ENCODE measurements at regions not wholly inside any gene's neighbourhood (a gene's known extent, or its start where the extent isn't known, plus 50 kb on each side); places are given as distances from the start of the nearest gene placed in this dataset.

DNA sequence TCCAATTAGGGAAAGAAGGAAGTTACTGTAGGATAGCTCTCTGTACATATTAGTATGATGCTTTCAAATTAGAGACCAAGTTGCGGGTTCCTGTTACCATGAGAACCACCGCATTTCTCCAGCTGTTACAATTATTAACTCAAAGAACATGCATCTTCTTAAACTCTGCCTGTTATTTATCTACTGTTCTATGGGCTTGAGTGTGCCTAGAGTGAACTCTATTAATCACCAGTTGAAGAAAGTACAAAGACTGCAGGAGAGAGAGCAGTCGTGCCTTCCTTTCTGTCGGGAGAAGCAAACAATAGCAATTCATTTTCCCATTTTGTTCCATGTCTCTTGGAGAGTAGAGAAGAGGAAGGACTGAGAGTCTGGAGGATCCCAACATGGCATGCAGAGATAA, 1071.2 kb downstream of the TYW1 start:
- H3K4me2 ChIP-seq (ENCODE audit: low read length): no peak overlapping the region
- ChIA-PET CTCF (no interaction called here), POLR2A (ENCODE audit: unreplicated experiment) (no interaction called here)
- no peak overlapping the region for H3K4me3 ChIP-seq (ENCODE audit: low read length)
- no peaks in the 10 kb centered on the region for H4K20me1 ChIP-seq (ENCODE audit: low read length)
- H3K27ac ChIP-seq (ENCODE audit: low read length): no peak overlapping the region
- ATAC-seq: no peak
- no peaks in the 10 kb centered on the region for H3K27me3 ChIP-seq (ENCODE audit: low read length)
- no peaks in the 10 kb centered on the region for H3K79me2 ChIP-seq (ENCODE audit: low read length)
- H3K4me1 ChIP-seq (ENCODE audit: insufficient read depth, low read length): no peaks in the 10 kb centered on the region
- no peaks in the 10 kb centered on the region for H3K9me2 ChIP-seq (replicated peaks; ENCODE audit: low read length)
- no peaks in the 10 kb centered on the region for H3K9me3 ChIP-seq (ENCODE audit: low read length)
- no peaks in the 10 kb centered on the region for H3K36me3 ChIP-seq (ENCODE audit: low read depth, low read length)
- H3K9ac ChIP-seq (ENCODE audit: low read length): no peak overlapping the region
- TF ChIP-seq, protein P1, sequence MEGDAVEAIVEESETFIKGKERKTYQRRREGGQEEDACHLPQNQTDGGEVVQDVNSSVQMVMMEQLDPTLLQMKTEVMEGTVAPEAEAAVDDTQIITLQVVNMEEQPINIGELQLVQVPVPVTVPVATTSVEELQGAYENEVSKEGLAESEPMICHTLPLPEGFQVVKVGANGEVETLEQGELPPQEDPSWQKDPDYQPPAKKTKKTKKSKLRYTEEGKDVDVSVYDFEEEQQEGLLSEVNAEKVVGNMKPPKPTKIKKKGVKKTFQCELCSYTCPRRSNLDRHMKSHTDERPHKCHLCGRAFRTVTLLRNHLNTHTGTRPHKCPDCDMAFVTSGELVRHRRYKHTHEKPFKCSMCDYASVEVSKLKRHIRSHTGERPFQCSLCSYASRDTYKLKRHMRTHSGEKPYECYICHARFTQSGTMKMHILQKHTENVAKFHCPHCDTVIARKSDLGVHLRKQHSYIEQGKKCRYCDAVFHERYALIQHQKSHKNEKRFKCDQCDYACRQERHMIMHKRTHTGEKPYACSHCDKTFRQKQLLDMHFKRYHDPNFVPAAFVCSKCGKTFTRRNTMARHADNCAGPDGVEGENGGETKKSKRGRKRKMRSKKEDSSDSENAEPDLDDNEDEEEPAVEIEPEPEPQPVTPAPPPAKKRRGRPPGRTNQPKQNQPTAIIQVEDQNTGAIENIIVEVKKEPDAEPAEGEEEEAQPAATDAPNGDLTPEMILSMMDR (conservative IDR thresholded peaks at IDR 0.05; ENCODE audit: low read depth, low read length): no peak
- TF ChIP-seq EZH2phosphoT487 (IDR thresholded peaks at IDR 0.05; ENCODE audit: borderline replicate concordance, low read length) (no peak), EZH2 (IDR thresholded peaks at IDR 0.05; ENCODE audit: low read length, unreplicated experiment) (no peak)
- no peaks in the 10 kb centered on the region for H3F3A ChIP-seq (ENCODE audit: low read length, unreplicated experiment)
- H2AFZ ChIP-seq (ENCODE audit: low read length): no peak overlapping the region
- BruUV-seq (replicated peaks): no TSS peak
- intact Hi-C loops (cut with micrococcal nuclease): no loop called here
- DNase-seq: no peak

DNA sequence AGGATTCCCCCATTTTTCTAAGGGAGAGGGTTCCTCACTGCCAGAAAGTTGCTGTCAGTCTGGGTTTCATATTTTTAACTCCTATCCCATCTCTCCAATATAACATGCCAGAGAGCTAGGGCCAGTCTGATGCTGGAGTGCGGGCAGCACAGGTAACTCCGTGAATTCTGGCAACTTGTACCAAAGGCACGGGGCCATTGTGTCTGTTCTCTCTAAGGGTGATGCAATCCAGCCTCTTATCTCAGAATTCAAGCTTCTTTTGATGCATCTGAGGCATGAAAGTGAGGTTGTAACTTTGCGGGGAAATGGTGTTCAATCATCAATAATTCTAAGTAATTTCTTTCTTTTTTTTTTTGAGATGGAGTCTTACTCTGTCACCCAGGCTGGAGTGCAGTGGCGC, 1074.4 kb downstream of the TYW1 start:
- no peak for DNase-seq
- Histone ChIP-seq H3K4me3 (ENCODE audit: low read length) (no peak overlapping the region), H3K4me1 (ENCODE audit: insufficient read depth, low read length) (no peaks in the 10 kb centered on the region), H3K27ac (ENCODE audit: low read length) (no peak overlapping the region), H3K36me3 (ENCODE audit: low read depth, low read length) (no peaks in the 10 kb centered on the region), H4K20me1 (ENCODE audit: low read length) (no peaks in the 10 kb centered on the region), H3K4me2 (ENCODE audit: low read length) (no peak overlapping the region), H3K9ac (ENCODE audit: low read length) (no peak overlapping the region), H2AFZ (ENCODE audit: low read length) (no peak overlapping the region), H3K79me2 (ENCODE audit: low read length) (no peaks in the 10 kb centered on the region), H3F3A (ENCODE audit: low read length, unreplicated experiment) (no peaks in the 10 kb centered on the region), H3K27me3 (ENCODE audit: low read length) (no peaks in the 10 kb centered on the region), H3K9me2 (replicated peaks; ENCODE audit: low read length) (no peaks in the 10 kb centered on the region), H3K9me3 (ENCODE audit: low read length) (no peaks in the 10 kb centered on the region)
- POLR2A ChIA-PET (ENCODE audit: unreplicated experiment): no interaction called here
- intact Hi-C loops (cut with micrococcal nuclease): no loop called here
- no peak for TF ChIP-seq EZH2 (IDR thresholded peaks at IDR 0.05; ENCODE audit: low read length, unreplicated experiment)
- TF ChIP-seq, protein P1 (conservative IDR thresholded peaks at IDR 0.05; ENCODE audit: low read depth, low read length): no peak
- TF ChIP-seq EZH2phosphoT487 (IDR thresholded peaks at IDR 0.05; ENCODE audit: borderline replicate concordance, low read length): no peak
- BruUV-seq (replicated peaks): no TSS peak
- no peak for ATAC-seq
- CTCF ChIA-PET: no interaction called here

- no peaks in the 10 kb centered on the region for H3F3A ChIP-seq (ENCODE audit: low read length, unreplicated experiment)
- H3K9me2 ChIP-seq (replicated peaks; ENCODE audit: low read length): no peaks in the 10 kb centered on the region
- TF ChIP-seq EZH2 (IDR thresholded peaks at IDR 0.05; ENCODE audit: low read length, unreplicated experiment): no peak
- TF ChIP-seq, protein P1 (conservative IDR thresholded peaks at IDR 0.05; ENCODE audit: low read depth, low read length): no peak
- no peak for TF ChIP-seq EZH2phosphoT487 (IDR thresholded peaks at IDR 0.05; ENCODE audit: borderline replicate concordance, low read length)
- ChIA-PET CTCF (no interaction called here), POLR2A (ENCODE audit: unreplicated experiment) (no interaction called here)
- H3K4me2 ChIP-seq (ENCODE audit: low read length): no peak overlapping the region
- no peak overlapping the region for H2AFZ ChIP-seq (ENCODE audit: low read length)
- no TSS peak for BruUV-seq (replicated peaks)
- no peak overlapping the region for H3K9ac ChIP-seq (ENCODE audit: low read length)
- no peaks in the 10 kb centered on the region for H3K36me3 ChIP-seq (ENCODE audit: low read depth, low read length)
- no peak overlapping the region for H3K27ac ChIP-seq (ENCODE audit: low read length)
- DNase-seq: no peak
- no peaks in the 10 kb centered on the region for H3K27me3 ChIP-seq (ENCODE audit: low read length)
- H3K4me3 ChIP-seq (ENCODE audit: low read length): no peak overlapping the region
- H3K79me2 ChIP-seq (ENCODE audit: low read length): no peaks in the 10 kb centered on the region
- no peaks in the 10 kb centered on the region for H3K4me1 ChIP-seq (ENCODE audit: insufficient read depth, low read length)
- H4K20me1 ChIP-seq (ENCODE audit: low read length): no peaks in the 10 kb centered on the region
- ATAC-seq: no peak
- intact Hi-C loops (cut with micrococcal nuclease): no loop called here
- H3K9me3 ChIP-seq (ENCODE audit: low read length): no peaks in the 10 kb centered on the region
Observed at GRCh38 chr7:68073701-68074100, 1077.1 kb downstream of the TYW1 start.
